HuH-7.5 (cell line): ENCODE measurements at regions not wholly inside any gene's neighbourhood (a gene's known extent, or its start where the extent isn't known, plus 50 kb on each side); places are given as distances from the start of the nearest gene placed in this dataset.

Experiments used
- DNase-seq: peaks from one replicate; pipeline ENCODE4 v3.0.0; 2011; ENCODE audit warnings: low spot score

GRCh38 chr2:120938045-120938771, 202.5 kb downstream of the GLI2 start:
- no peak for DNase-seq

DNA sequence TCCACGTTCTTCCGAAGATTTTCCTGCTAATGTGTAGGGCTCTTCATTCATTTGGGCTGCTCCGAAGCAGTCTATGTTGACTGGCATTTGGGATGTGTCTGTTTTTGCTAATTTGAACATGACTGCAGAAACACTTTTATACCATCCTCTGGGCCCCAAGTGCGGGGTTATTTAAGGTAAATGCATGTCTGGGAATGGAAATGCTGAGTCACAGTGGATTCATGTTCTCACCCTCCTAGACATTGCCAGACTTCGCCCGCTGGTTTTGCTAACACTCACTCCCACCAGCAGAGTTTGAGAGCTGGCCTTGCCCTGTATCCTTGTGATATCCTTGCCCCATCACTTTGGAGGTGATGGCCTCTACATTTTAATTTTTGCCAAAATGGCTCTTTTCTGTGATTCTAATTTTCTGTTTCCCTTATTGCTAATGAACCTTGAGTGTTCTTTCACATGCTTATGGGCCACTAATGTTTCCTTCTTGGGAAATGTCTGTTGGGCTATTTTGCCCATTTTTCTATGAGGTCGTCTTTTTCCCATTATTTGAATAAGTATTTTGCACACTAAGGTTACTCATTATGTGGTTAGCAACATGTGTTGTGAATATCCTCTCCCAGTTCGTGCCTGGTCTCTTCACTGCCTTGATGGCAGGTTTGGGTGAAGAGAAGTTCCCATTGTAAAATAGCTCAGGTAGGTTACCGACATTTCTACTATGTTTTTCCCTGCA, 204.1 kb downstream of the GLI2 start:
- no peak for DNase-seq

DNA sequence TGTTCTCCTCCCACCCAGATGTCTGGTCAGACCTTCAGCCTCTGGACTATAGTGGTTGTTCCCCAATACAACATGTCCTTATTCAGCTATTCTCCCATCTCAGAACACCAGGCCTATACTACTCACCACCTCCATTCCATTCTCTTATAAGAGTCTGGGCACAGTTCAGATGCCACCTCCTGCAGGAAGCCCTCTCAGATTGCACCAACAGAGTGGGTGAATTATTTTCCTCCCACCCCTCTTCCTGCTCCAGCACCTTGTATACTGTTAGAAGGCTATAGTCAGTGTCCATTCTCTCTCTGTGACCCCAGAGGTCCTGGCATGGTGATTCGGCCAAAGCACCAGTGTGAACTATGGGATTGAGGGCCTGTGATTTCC, 204.6 kb downstream of the GLI2 start:
- DNase-seq, result no peak

GRCh38 chr2:120940726-120941256, 205.1 kb downstream of the GLI2 start:
- DNase-seq, result no peak

- no peak for DNase-seq
Observed at GRCh38 chr2:120941571-120942120, 206.0 kb downstream of the GLI2 start.

DNA sequence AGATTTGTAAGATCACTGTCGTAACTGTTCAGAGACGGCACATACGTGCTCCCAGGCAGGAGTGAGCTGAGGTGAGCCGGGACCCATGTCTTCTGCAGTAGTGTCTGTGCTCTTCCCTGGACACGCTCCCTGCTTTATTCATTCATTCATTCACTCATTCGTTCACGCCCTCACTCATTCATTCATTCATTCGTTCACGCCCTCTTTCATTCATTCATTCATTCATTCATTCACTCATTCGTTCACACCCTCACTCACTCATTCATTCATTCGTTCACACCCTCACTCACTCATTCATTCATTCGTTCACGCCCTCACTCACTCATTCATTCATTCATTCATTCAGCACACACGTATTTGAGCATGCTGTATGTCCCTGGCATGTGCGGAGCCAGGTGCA, 207.0 kb downstream of the GLI2 start:
- no peak for DNase-seq

GRCh38 chr2:120943403-120944034, 207.9 kb downstream of the GLI2 start:
- no peak for DNase-seq

DNA sequence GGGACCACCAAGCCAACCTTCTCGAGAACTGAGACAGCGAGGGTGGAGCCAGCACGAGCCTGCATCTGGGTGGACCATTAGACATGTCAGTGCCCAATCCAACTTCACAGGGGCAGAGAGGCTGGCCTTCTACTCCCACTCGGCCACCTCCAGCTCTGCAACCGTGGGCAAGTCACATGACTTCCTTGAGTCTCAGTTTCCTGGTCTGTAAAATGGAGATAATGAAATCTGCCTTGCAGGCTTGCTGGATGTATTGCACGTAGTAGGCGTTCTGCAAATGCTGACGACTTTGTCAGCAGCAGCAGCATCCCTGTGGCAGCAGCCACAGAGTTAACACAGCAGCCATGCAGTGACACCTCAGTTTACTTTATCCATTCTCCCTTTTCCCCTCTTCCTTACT, 208.9 kb downstream of the GLI2 start:
- no peak for DNase-seq

DNA sequence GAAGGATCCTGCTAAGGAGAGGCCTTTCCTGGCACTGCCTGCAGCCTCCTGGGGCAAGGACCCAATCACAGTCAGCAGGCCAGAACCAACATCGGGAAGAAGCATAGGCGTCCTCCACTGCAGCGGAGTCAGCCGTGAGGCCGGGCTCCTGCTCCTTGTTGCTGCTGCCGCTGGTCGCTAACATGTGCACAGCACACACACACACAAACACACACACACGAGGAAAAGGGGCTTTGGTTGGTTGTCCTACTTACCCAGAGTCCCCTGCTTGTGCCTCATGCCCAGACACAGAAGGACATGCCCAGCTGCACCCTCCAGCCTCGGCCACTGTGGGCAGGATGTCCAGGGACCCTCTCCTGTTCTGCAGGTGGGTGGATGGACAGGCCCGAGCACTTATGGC, 209.4 kb downstream of the GLI2 start:
- no peak for DNase-seq

GRCh38 chr2:120945832-120946499, 210.3 kb downstream of the GLI2 start:
- no peak for DNase-seq

GRCh38 chr2:120947327-120947726, 211.7 kb downstream of the GLI2 start:
- no peak for DNase-seq

DNA sequence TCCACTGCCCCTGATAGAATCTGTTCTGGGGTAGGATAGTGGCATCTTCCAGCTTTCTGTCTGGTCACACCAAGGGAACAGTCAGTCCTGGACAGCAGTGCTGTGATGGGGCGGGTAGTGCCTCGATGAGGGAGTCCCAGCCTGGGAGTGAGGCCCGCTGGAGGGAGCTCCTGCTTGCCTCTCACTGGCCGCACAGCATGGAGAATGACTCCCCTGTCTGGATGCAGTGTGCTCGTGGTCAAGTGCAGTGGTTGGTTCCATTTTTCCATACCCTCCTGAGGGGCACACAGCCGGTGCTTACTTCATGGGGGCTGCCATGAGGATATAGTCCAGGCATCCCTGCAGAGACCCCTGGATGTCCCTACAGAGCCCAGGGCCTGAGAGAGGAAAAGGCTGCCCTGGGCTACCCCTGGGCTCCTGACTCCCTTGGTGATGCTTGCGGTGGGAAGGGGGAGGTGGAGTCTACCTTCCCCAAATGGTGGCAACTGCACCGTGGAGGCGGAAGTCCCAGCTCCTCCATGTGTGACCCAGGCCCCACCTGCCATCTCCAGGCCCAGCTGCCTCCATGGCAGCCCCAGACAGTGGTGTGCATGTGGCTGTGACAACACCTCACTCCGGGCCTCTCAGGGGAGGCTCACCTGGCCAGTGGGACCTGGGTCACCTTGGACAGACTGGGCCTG, 212.5 kb downstream of the GLI2 start:
- no peak for DNase-seq

DNA sequence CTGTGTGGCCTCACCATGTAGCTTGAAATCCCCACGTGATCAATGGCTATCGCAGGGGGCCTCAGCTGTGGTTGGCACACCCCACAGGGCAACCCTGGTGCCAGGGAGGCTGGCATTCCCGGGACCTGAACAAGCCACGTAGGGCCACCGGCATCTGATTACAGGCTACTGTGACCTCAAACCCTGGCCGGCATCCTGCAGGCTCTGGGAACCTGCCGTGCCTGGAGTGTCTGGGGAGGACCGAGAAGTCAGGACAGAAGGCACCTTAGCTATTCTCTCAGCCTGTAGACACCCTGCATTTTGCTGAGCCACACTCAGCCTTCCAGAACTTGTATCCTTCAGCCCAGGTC, 213.0 kb downstream of the GLI2 start:
- no peak for DNase-seq

DNA sequence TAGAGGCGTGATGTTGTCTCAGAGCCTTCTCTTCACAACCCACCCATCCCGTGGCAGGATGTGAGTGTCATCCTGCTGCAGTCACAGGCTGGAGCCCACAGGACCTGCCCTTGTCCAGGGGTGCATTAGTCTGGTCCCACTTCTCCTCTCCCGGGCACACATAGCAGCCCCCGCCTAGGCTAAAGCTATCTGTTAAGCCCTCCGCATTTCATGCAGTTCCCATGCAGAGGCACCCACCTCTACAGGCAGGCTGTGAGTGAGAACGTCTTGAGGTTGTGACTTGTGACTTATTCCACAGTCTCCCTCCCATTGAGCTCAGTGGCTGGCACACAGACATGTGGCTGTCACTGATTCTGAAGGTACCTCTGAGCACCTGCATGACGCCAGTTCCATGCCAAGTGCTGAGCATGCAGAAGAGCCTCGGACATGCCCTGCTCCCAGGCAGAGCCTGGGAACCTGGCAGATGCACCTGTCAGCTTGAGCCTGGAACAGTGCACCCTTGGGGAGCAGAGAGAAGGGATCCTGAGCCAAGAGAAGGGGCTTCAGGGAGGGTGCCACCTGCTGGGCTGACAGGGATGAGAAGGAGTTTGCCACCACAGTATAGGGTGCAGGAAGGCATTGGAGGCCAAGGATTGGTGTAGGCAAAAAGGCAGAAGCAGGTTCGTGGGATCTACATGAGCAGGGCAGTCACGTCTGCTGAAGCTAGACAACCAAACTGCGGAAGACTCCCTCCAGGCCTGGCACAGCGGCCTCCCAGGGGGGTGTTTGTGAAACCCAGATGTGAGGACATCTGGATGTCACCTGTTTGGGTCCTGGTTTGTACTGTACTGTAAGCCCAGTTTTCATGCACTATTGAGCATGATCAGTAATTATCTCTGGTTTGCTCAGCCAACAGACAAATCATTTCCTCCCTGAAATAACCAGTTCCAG, 213.6 kb downstream of the GLI2 start:
- DNase-seq, result peak; percentile 49

- DNase-seq, result no peak
Observed at GRCh38 chr2:120949957-120950590, 214.4 kb downstream of the GLI2 start.

- DNase-seq, result no peak
Observed at GRCh38 chr2:120951693-120952092, 216.0 kb downstream of the GLI2 start.

- no peak for DNase-seq
Observed at GRCh38 chr2:120952318-120952717, 216.7 kb downstream of the GLI2 start.

DNA sequence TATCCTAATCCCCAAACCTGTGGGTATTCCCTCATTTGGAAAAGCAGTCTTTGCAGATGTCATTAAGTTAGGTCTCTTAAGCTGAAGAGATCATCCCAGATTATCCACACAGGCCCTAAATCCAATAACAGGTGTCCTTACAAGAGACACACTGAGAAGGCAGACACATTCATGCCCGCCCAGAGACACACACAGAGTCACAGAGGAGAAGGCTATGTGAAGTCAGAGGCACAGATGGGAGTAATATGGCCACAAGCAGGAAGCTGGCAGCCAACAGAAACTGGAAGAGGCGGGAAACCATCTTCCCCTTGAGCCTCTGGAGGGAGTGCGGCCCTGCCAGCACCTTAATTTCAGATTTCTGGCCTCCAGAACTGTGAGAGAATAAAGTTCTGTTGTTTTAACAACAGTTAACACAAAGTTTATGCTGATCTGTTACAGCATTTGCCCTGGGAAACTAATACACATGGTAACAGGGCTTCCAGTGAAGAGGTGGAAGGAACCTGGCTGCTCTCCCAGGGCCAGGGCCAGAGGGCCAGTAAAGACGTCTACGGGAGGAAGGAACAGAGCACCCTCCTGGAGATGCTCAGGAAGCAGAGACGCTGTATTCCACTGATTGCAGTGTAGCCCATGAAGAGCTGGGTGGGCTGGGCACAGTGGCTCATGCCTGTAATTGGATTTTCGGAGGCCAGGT, 217.5 kb downstream of the GLI2 start:
- DNase-seq, result no peak

GRCh38 chr2:120953843-120954584, 218.3 kb downstream of the GLI2 start:
- DNase-seq, result no peak
